ENCODE measurements at regions not wholly inside any gene's neighbourhood (a gene's known extent, or its start where the extent isn't known, plus 50 kb on each side); places are given as distances from the start of the nearest gene placed in this dataset.

DNA sequence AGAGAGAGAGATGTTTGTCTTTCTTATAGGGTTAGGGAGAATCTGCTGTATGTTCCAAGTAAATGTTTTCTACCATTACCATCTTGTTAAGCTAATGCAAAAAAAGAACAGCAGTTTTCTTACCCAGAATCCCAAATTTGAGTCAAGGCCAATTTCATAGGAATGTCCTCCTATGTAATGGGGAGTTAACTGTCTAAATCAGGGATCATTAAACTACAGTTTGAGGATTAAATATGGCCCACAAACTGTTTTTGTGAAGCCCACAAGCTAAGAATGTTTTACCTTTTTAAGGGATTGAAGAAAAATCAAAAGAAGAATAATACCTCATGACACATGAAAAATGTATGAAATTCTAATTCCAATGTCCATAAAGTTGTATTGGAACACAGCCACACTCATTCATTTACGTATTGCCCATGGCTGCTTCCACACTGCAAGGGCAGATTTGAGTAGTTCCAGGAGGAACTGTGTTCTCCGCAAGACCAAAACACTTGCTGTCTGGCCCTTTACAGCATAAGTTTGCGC, 113.2 kb upstream of the SPRY1 start:
- TF ChIP-seq CTCF (IDR thresholded peaks at IDR 0.05) = no peak
- TF ChIP-seq POLR2A (IDR thresholded peaks at IDR 0.05; ENCODE audit: low read depth) = no peak
- TF ChIP-seq EP300 (IDR thresholded peaks at IDR 0.05) = no peak

Data from esophagus muscularis mucosa (tissue), 4 donors.